ENCODE measurements at regions not wholly inside any gene's neighbourhood (a gene's known extent, or its start where the extent isn't known, plus 50 kb on each side); places are given as distances from the start of the nearest gene placed in this dataset.

DNA sequence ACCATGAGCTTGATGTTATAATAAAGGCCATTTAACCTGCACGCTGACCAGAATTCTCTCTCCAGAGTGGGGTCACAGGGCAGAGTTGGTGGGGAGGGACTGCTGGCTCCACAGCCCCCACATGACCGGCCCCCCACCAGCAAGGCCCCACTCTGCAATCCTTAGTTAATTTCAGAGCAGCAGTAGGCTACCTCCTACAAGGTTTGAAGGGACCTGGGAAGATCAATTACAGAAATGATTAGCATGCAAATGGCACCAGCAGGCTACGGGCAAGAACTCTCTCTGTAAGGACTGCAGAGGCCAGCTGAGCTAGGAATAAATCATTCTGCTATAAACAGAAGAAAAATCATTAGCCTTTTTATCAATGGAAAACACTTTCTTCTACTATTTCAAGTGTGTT is 135.3 kb downstream of the C1D start:
- DNase-seq, result no peak

DNA sequence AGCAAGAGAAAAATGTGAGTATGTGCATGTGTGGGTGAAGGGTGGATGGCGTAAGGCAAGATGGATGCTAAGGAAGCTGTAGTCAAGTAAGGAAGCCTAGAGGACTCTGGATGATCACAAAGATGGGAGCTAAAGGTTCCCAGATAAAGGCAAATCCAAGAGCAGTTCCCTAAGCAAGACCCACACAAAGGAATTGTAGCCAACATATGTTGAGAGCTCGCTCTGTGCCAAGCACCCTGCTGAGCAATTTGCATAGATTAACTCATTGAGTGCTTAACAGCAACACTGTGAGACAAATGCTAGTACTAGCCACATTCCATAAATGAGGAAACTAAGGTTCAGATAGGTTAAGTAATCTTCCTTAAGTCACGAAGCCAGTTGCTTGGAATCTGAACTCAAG is 132.6 kb downstream of the C1D start:
- DNase-seq, result no peak

DNA sequence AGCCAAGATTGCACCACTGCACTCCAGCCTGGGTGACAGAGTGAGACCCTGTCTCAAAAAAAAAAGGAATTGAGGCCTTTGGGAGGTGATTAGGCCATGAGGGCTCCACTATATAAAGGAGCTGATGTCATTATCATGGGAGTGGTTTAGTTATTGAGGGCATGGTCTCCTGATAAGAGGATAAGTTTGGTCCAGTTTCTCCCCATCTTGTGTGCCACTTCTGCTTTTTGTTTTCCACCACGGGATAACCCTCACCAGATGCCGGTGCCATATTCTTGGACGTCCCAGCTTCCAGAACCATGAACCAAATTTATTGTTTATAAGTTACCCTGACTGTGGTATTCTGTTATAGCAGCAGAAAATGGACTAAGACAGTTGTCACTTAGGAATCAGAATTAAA is 125.8 kb downstream of the C1D start:
- DNase-seq, result no peak

DNA sequence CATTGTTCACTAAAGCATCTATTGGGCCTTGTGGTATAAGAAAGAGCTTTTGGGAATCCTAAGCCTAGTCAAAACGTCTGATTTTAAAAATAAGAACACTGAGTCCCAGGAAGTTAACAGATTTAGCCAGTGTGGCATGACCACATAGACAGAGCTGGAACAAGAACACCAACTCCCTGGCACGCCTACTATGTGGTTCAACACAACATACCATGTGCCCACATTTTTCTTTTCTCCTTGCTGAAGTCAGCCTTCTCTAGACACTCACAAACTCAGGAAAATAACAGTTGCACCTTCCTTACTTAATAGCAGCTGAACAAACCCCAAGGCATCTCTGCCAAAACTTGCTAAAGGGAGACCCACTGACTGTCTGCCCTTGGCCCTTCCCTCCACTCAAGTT is 124.8 kb downstream of the C1D start:
- DNase-seq, result no peak

DNA sequence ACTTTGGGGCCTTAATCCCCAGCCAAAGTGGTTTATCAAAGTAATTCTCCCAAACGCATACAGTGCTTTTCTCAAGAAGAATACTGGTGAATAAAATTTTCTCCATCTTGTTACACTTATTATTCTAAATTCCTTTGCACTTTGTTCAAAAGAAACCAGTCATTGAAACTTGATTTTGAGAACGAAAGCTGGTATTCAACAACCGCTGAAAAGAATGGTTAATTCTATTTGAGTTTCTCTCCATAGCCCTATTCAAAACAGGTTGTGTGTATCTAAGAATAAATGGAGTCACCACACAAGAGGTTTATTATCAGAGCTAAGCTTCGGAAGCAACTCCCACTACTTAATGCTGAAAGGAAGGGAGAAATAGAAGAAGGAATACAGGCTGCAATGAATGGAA is 117.7 kb downstream of the C1D start:
- no peak for DNase-seq

DNA sequence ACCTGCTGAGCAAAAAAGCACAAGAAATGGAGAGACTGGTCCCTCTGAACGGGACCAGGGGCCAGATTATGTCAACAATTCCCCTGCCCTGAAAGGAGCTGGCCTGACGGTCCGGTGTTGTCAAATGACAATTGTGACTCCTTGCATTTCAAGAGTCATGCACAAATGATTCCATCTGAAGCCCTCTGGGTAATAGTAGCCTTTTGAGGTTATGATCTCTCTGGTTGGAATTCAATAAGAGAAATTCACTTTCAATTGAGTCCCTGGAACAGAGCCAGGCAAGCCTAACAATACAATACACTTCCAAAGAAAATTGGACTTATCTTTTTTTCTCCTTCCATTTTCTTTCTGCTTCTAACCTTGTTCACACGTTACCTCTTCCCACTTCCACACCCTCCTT is 116.9 kb downstream of the C1D start:
- DNase-seq, result no peak

DNA sequence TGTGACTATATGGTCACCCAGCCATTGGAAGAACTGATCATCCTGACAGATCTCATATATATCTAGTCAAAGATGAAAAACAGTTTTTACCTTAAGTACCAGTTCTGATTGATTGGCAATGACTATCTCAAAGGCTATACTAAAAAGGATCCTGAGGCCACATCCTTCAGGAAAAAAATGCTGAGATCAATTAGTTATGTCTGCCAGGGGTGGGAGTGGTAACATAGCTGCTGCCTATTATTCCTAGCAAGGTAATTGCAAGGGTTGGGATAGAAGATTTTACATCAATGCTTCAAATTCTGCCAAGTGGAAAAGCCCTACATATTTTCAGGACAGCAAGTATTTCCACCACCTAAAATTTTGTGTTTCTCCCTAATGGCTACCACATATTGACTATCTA is 114.7 kb downstream of the C1D start:
- DNase-seq, result no peak

DNA sequence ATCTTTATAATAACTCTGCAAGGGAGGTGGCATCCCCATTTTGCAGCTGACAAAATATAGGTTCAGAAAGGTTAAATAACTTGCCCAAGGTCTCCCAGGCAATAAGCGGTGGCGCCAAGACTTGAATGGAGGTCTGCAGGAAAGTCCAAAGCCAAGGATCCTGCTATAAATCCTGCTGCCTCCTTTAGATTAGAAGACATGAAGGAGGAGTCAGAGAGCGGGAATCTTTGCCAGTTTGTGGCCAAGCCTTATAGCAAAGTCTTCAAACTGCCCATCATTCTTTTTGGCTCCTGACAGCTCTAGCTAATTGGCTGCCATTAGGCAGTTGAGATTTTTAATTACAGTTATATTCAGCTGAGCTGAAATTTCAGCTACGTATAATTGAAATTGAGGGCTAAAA is 114.3 kb downstream of the C1D start:
- DNase-seq, result no peak

DNA sequence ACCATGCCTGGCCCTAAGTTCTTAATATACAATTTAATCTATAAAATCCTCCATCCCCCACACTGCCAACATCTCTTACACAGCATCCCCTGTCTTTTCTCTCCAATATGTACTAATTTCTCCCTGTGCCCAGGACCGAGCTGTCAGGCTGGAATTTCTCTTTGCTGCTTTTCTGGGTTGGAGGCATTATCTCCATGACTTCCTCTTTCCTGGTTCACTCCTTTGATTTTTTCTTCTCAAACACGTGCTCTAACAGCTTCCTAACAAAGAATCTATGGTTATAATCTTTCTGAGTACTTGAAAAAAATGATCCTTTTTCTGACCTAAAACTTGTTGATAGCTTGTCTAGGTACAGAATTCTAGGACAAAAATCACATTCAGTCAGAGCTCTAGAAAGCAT is 112.8 kb downstream of the C1D start:
- DNase-seq, result no peak

DNA sequence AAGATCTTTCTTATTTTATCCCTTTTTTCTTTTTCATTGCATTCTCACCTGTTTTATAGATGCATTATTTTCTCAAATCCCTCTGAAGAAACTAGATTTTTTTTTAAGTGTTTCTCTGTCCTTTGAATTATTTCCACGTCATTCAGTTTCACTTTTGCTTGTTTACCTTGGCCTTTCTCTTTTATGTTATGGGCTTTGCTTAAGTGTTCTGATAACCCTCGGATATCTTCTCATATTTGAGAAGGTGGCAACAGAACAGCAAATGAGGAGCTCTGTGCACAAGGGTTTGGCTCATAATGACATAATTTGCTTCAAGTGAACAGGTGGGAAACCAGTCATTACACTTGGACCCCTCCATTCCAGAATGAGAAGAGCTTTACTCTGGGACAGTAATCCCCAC is 111.9 kb downstream of the C1D start:
- DNase-seq, result no peak

DNA sequence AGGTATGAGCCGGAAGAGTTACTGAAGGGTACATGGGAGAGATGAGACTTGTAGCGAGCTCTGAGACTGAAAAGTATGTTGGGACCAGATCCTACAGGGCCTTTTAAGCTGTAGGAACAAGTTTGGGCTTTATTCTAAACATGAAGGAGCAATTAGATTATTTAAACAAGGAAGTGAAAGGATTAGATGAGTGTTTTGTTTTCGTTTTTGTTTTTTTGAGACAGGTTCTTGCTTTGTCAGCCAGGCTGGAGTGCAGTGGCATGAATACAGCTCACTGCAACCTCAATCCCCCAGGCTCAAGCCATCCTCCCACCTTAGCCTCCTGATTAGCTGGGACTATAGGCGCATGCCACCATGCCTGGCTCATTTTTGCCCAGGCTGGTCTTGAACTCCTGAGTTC is 110.7 kb downstream of the C1D start:
- no peak for DNase-seq

DNA sequence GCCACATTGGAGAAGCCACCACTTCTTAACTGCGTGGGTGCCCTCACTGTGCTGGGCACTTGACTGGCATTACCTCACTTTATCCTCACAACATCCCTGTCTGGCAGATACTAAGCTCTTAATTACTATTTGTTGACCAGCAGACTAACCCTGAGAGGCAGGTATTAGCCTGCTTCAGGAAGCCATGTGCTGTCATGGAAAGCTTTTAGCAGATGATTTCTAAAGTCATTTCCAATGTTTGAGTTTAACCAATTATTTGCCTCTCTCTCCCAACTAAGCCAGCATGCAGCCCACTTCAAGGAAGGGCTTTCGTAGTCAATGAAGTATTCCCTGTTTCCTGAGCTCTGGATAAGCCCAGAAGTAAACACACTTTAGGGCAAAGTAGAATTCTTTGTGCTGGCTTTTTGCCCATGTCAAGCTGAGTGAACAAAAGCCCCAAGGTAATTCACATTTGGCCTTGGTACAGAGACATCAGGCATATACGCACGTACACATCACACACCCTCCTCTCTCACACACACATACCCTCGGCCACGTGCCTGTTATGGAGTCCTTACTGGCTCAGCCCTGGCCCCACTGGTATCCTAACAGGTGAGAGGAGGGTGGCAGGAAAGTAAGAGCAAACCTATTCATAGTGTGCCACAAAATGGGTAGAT is 108.6 kb downstream of the C1D start:
- DNase-seq, result no peak

DNA sequence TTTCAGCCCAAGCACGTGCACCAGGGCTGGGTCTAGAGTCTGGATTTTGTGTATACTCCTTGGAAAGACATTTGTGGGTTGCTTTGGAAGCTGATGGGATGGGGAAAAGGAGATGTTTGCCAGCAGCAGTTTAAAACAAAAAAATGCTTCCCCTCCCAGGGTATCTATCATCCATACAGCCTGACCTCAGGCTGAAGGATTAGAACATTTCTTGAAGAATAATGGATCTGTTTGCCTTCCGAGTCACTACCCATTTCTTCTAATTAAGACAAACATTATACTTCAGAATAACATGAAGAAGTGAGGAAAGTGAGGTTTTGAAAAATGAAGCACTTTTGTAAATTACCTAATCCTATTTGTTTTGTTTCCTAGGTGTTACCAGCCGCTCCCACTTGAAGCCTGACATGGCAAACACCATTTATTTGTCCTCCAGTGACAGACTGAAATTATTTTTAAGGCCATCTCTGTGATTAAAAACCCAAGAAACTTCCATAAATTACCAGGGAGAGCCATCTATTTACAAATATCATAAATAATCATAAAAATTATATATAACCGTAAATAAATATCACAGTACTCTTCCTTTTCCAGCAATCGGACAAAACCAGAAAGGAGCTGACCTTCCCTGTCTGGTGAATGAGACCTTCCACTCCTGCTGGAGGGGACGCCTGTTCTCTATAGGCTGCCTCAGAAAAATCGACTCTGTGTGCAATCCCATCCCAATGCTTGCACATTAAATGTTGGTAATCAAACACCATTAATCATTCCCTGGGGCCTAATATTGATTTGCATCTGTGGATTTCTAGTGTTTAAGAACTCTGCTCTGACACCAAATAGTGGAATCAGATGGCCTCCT is 106.8 kb downstream of the C1D start:
- no peak for DNase-seq

DNA sequence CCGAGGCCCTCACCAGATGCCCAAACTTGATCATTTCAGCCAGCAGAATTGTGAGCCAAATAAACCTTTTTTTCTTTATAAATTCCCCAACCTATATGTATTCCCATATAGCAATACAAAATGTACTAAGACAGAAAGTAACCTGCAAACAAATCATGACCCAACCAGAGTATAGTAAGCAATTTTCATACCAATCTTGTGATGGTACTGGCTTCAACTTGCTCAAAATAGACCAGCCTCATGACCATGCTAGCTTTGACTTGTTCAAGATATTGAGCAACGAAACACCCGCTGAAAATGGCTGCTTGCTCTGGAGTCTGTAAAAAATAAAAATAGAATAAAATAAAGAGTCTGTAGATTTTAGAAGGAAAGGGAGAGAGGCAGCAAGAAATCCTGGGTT is 97.6 kb downstream of the C1D start:
- DNase-seq, result no peak

DNA sequence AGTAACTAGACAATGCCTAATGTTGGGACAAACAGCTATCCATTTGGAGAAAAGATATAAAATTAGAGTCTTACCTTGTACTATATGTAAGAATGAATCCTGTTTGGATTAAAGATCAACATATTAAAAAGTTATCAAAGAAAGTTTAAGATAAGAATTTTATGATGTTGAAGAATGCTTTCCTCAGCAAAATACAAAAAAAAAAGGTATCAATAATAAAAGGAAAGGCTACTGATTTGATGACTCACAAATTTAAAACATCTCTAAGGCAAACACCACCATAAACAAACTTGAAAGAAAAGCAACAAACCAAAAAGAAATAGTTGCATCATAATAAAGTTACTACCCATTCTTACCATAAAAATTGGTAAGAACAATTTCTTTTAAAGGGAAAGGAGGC is 92.7 kb downstream of the C1D start:
- no peak for DNase-seq

DNA sequence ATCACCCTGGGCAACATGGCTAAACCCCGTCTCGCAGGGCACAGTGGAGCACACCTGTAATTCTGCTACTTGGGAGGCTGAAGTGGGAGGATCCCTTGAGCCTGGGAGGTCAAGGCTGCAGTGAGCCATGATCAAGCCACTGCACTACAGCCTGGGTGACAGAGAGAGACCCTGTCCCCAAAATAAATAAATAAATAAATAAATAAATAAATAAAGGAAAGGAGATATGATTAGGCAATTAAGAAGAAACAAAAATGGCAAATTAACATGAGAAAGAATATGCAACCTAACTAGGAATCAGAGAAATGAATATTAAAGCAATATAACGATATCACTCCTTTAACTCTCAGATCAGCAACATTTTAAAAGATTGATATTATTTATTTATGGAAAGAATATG is 92.3 kb downstream of the C1D start:
- DNase-seq, result no peak

DNA sequence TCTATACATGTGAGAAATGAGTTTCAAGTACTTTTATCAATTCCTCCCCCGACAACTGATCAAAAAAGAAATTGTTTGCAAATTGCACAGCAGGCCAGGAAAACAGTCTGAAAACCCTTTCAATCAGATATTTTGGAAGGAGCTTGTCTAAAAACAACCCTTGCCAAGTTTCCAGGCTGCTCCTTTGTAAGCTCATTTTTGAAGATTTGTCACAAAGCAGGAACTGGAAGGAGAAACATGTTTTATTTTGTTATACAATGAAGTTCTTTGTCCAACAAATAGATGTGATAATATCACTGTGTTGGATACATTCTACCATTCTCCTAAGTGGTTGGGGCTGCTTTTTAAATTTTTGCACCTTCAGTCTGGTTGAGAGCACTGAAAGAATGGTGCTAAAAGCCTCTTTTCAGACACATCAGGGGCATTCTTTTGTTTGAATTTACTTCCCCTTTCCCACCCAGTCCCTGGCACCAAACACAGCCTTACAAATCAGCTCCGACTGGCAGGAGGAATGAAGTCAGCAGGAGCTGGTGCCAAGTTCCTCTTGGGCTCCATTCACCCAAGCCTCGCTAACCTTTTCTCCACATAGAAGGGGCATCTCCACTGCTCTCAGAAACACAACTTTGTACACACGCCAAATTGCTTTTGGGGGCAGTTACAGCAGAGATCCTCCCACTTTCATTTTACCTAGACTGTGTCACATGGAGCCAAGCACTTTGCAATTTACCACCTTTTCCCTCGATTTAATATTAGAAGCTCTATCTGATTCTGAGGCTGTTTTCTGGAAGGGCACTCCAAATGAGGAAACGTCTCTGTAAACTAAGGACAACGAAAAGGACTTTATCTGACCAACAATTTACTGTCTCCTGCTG is 88.0 kb downstream of the C1D start:
- DNase-seq, result no peak

DNA sequence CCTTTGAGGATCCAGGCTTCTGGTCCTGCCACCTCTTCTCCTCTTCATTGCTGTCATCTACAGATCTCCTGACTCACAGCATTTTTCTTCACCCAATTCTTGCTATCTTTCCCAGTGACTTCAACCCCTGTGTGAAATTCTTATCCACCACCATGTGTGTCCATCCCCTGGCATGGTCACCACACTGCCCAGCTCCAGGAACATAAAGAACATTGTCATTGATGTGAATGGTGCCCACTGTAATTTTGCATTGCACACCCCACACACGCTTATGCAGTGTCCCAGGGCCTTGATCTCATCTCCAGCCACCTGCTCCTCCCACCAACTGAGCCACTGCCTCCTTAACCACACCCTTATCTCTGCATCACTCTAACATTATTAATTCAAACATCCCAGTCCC is 85.3 kb downstream of the C1D start:
- no peak for DNase-seq

DNA sequence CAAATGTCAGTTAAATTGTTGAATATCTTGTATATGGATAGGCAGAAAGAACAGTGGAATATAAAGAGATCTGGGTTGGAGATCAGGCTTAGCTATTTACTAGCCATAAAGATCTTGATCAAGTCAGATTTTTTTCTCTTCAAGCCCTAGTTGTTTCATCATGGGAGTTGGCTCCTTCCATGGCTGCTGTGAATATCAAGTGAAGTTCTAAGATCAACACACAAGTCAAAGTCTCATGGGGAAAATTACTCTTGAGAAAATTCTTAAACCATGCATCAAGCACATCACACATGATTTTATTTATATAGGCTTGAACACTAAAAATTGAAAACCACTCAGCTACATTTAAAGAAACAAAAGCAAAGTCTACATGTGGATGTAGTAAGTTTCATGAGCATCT is 79.8 kb downstream of the C1D start:
- DNase-seq, result no peak

DNA sequence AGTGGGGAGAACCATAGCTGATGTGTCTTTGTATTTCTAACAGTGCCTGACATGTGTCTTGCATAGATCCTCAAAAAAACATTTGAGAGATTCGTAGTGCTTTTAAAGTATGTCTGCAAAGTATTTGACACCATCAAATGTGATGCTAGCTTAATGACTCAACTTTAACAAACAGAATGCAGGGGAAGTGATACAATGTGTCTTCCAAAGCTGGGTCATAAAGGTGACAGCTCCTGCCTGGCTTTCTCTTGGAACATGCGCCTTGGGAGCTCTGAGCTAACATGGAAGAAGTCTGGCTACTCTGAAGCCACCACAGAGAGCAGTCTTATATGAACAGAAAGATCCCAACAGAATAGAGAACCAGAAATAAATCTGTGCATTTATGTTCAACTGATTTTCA is 78.2 kb downstream of the C1D start:
- DNase-seq, result no peak

DNA sequence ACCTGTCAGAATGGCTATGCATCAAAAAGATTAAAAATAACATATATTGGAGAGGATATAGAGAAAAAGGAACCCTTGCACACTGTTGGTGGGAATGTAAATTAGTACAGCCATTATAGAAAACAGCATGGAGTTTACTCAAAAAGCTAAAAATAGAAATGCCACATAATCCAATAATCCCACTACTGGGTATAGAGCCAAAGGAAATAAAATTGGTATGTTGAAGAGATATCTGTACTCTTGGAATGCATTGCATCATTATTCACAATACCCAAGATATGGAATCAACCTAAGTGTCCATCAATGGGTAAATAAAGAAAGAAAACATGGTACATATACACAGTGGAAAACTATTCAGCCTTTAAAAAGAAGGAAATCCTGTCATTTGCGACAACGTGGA is 77.2 kb downstream of the C1D start:
- DNase-seq, result no peak

DNA sequence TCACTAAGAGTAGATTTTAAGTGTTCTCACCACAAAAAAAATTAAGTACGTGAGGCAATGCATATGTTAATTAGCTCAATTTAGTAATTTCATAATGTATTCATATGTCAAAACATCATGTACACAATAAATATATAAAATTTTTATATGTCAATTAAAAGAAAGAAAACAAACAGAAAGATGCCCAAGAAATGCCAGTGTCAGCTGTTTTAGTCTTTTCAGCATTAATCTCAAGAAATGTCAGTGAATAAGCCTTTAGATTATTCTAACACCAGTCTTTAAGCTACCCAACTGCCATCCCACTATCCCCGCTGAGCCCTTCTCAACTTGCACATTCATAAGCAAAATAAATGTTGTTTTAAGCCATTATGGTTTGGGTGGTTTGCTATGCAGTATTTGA is 76.5 kb downstream of the C1D start:
- DNase-seq, result no peak

All from T1000 (cell line).